ENCODE measurements at regions not wholly inside any gene's neighbourhood (a gene's known extent, or its start where the extent isn't known, plus 50 kb on each side); places are given as distances from the start of the nearest gene placed in this dataset.
"Not testable (repeated sequence)": the region's sequence is repeated elsewhere in the genome, so short reads cannot be mapped to it uniquely, and the experiment has no call there.

DNA sequence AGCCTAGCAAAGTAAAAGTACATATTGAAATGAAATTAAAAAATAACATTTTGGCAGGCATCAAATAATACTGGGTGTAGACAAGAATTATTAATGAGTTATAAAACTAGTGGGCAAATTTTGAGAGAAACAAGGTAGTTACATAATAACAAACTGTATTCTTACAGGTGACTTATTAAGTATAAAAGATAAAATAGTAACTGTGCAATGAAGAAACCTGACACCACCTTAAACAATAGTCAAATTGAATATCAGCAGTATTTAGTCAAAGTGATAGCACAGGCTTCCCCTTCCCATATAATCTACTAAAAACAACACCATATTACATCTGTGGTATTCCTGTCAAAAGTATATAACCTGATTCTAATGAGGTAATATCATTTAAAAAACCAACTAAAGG lies 1099.8 kb upstream of the CRIM1 start:
- no peak for DNase-seq

DNA sequence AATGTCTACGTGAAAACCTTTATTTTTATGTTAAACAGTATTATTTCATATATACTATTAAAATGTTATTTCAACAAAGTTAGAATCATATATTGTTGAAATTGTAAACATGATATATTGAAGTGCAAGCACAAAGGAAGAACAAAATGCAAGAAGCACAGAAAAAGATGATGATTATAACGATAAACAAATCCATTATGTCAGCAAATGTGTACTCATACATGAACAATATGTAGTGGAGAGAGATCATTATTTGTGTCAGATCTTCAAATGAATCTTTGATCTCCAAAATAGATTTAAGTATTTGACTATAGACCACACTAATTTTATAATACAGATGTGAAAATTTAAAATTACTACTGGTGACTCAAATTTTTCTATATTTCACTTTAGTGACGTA lies 1104.4 kb upstream of the CRIM1 start:
- no peak for DNase-seq

DNA sequence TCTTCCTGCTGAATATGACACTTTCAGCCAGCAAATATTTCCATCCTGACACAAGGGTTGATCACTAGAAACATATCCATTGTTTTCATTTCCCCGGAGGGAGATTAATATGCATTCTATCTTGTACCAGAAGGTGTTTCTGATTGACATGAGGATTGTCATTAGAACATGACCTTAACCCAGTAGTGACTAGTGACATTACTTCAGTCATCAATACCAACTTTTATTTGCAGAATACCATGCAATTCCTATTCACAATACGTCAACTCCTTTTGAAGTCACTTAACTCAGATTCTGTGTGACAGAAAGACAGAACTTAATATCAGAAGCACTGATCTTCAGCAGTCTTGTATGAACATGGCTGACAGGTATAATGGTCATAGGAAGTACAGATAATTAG lies 1108.9 kb upstream of the CRIM1 start:
- DNase-seq, result no peak

DNA sequence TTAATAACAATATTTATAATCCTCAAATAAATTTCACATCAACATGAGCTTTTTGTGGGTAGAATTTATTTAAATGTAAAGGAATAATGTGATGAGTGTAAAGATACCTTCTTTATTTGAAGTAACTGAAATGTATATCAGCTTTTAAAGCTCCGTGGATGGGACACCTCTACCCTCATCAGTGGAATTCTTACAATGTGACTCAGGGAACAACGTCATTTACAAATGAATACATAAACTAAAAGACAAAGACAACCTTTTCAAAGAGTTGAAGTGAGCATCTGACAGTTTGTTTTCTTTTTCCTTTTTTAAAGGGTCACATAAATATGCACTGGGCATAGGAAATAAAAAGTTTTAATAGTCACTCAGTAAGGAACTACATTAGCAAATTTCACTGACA lies 1127.0 kb upstream of the CRIM1 start:
- no peak for DNase-seq

DNA sequence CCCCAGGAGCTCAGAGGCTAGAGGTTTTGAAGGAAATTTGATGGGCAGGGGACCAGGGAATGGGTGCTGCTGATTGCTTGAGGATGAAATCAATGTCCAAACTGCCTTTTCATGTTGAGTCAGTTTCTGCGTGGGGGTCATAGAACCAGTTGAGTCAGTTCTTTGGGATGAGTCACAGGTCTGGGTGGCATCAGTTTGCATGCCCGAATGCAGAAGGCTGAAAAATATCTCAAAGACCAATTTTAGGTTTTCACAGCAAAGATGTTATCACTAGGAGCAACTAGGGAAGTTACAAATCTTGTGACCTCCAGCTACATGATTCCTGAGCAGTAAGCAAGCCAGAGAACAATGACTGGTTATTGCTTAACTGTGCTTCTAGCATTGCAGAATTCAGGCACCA lies 1135.1 kb upstream of the CRIM1 start:
- DNase-seq, result no peak

DNA sequence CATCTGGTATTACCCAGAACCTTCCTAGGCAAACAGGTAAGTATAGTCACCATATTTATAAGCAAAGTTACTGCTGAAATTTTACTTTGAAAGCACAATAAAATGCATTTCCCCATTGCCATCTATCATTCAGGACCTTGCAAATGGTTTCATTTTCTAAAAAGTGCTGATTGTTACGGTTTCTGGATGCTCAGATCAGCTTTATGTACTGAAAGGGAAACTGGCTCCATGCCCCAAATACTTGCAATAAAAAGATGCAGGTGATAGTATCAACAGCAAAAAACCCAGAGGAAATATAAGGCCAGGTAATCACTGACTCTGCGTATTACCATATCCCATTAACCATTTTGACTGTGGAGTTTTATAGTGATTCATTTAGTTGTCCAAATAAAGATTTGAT lies 1150.7 kb upstream of the CRIM1 start:
- DNase-seq, result no peak

DNA sequence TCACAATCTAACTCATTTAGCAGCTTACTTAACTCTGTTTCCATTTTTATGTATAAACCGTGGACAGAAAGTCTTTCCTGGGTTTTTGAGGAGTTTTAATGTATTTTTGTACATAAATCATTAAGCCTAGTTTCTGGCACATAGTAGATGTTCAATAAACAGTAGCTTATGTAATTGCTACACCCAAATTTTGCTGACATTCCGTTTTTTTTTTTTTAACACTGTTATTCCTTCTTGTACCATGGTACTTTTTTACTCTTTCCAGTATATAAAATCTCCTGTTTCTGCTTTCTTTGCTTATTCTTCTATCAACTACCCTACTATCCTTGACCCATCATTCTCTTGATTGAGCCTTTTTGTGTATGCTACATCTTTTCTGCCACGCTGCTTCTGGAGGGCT lies 1151.3 kb upstream of the CRIM1 start:
- DNase-seq, result no peak

DNA sequence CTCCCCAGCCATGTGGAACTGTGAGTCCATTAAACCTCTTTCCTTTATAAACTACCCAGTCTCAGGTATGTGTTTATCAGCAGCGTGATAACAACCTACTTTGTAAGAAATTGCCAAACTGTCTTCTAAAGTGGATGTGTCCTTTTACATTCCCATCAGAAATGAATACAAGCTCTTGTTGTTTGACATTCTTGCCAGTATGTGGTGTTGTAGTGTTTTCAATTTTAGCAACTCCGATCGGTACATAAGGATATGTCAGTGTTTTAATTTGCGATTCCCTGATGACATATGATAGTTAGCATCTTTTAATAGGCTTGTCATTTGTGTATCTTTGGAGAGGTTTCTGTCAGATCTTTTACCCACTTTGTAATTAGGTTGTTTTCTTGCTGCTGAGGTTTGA lies 1156.3 kb upstream of the CRIM1 start:
- no peak for DNase-seq

DNA sequence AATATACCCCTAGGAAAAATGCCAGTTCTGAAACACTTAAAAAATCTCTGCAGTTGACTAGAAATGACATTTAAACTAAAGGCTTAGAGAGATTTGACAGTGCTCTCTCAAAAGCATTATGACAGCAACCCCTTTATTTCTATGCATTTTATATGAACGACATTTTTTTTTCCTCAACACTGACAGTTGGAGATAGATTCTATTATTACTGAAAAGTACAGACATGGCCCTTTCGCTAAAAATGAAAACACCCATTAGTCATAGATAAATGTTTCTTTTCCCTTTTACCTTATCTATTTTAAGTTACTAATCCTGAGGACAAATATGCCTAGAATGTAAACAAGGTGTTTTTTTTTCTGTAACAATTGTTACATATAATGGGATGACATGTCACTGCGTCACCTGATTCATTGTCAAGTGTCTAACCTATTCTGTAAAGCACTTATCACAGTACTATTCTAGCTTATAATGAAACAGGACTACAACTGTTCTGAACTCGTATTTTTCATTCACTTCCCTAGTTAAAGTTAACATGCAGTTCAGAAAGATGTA lies 1169.6 kb upstream of the CRIM1 start:
- no peak for DNase-seq

DNA sequence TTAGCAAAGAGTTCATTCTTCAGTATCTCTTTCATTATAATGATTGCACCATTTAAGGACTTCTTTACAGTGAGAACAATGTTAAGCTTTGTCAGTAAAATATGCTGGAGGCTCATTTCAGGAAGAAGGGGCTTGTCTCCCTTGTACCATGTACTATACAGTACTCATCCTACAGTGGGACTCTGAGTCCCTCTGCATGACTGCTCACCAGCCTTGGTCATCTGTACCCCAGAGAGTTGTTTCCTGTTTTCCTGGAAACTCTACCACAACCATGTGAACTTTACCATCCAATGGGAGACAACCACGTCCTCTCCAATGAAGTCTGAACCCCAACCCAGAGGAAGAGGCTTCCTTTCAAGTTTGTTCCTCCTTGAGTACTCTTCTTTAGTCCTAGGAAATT lies 1171.1 kb upstream of the CRIM1 start:
- no peak for DNase-seq

DNA sequence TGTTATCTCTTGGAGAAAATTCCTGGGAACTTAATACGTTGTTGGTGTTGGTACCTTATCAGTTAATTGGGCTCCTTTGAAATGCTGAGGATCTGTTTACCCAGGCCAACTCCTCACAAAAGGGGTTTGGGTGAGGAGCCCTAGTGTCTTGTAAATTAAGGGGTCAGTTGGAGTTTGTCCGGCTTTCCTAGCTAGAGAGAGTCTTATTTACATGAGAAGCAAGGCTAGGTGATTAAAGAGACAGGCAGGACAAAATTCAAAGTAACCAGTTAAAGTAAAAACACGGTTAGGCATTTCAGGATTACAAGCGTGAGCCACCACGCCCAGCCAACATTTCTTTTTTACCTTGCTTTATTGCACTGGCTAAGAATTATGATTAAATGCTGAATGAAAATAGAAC lies 1178.9 kb upstream of the CRIM1 start:
- not testable (repeated sequence) for DNase-seq

DNA sequence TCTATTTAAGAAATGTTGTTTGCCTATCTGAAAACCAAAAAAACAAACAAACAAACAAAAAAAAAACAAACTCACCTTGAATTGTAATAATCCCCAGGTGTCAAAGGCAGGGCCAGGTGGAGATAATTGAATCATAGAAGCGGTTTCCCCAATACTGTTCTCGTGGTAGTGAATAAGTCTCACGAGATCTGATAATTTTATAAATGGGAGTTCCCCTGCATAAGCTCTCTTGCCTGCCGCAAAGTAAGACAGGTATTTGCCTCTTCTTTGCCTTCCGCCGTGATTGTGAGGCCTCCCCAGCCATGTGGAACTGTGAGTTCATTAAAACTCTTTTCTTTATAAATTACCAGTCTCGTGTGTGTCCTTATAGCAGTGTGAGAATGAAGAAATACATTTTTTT lies 1180.7 kb upstream of the CRIM1 start:
- no peak for DNase-seq

DNA sequence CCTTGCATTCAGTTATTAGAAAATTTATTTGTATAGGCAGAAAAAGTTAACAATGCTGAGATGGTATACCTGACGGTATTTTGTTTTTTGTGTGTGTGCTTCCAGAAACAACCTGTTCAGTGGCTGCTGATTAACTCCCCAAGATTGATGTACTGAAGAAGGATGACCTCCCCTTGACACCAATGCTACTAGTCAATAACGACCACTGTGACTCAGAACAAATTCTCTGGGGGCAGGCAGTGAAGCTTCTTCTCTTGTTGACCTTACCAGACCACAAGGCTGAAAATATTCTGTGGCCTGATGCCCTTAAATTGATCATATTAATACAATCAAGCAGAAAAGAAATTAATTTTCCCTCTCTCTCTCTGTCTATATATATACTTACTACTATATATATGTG lies 1182.9 kb upstream of the CRIM1 start:
- no peak for DNase-seq

DNA sequence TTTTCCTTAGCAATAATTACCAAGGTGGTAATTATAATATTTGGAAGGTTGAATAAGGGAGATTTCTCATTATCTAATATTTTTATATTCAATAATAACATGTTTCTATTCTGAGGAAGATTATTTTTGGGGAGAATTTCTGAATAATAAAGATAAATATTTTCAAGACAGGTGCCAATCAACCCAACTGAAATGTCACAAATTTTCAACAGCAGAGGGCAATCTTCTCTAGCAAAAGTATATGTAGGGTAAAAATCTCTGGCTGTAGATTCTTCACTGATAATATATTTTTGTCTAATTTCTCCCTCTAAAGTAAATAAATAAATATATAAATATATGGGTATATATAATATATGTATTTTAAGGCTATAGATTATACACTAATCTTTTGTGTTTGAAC lies 1187.2 kb upstream of the CRIM1 start:
- no peak for DNase-seq

DNA sequence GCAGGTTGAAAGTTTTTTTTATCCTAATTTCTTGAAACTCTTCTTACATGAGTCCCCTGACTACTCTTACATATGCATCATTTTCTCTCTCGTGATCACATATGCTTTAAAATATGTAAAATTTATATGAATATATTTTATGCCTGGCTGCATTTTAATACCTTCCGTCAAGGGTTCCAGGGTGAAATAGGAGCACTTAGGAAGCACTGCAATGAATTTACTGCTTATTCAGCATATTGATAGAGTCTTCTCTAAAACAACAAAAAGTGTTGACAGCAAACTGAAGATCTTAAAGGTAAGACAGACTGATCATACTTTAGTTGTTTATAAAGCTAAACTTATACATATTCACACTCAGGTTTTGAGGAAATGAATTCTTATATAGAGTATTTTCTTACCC lies 1191.6 kb upstream of the CRIM1 start:
- no peak for DNase-seq

DNA sequence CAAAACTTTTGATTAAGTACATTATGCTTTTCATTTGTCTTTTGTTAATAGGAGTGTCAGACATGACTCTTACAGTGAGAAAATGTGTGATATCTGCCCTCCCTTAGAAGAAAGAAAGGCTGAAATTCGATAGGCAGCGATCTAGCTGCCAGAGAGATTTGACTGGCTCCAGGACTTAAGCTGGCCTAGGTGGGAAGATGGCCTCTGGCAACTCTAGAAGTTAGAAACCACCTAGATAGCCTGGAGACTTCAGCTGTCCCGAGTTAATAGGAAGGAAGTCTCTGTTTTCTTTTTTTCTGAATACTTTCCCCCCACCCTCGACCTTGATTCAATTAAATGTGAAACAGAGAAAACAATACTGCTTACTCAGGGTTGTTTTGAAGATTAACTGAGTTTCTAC lies 1194.7 kb upstream of the CRIM1 start:
- DNase-seq, result no peak

DNA sequence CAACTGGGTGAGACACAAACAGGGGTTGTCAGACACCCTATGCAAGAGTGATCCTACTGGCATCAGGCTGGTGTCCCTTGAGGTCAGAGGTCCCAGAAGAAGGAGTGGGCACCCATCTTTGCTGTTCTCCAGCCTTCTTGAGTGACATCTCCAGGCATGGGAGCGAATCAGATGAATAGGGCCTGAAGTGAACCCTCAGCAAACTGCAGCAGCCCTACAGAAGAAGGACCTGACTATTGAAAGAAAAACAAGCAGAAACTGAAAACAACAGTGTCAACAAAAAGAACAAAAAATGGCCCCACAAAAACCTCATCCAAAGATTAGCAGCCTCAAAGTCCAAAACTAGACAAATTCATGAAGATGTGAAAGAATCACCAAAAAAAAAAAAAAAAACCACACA lies 1229.7 kb upstream of the CRIM1 start:
- DNase-seq, result no peak

DNA sequence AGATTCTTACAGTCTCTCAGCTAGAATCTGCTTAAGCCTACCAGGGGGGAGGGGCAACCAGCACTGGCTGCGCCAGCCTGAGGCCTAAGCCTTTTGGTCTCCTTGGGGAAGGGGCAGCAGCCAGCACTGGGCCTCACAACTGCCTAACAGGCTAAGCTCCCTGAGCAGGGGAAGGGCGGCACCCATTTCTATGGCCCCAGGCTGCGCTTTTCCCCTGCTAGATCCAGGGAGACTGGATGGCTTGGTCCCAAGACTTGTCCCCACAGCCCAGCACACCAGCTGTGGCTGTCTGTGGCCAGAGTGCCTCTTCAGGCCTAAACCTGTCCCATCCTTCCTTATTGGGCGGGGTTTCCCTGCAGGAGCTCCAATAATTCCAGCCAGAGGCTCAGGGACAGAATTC lies 1230.3 kb upstream of the CRIM1 start:
- no peak for DNase-seq

DNA sequence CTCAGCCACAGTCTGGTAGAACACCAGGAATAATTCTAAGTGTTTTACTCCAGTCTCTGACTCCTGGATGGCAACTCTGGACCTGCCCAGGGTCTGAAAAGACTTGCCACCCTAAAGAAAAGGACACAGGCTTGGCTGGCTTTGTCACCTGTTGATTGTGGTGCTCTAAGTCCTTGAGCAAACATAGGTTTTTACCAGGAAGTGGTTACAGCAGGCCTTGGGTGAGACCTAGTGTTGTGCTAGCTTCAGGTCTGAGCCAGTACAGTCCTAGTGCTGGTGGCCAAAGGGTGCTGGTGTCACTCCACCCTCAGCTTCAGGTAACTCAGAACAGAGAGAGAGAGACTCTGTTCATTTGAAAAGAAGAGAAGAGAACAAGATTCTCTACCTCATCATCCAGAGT lies 1239.4 kb upstream of the CRIM1 start:
- DNase-seq, result no peak

DNA sequence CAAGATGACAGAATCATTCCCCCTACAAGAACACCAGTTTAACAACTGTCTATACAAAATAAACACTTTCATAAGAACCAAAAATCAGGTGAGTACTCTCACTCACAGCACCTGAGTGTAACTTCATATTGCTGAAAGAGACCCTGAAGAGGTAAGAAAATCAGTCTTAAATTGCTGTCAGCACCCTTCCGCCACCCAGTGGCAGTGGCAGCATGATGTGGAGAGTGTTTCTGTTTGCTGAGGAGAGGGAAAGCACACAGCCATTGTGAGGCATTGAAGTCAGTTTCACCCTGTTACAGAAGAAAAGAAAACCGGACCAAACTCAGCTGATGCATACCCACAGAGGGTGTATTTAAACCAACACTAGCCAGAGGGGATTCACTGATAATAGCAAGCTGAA lies 1240.8 kb upstream of the CRIM1 start:
- DNase-seq, result no peak

DNA sequence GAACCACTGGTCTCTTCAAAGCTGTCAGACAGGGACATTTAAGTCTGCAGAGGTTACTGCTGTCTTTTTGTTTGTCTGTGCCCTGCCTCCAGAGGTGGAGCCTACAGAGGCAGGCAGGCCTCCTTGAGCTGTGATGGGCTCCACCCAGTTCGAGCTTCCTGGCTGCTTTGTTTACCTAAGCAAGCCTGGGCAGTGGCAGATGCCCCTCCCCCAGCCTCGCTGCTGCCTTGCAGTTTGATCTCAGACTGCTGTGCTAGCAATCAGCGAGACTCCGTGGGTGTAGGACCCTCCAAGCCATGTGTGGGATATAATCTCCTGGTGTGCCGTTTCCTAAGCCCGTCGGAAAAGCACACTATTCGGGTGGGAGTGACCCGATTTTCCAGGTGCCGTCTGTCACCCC lies 1243.2 kb upstream of the CRIM1 start:
- not testable (repeated sequence) for DNase-seq

DNA sequence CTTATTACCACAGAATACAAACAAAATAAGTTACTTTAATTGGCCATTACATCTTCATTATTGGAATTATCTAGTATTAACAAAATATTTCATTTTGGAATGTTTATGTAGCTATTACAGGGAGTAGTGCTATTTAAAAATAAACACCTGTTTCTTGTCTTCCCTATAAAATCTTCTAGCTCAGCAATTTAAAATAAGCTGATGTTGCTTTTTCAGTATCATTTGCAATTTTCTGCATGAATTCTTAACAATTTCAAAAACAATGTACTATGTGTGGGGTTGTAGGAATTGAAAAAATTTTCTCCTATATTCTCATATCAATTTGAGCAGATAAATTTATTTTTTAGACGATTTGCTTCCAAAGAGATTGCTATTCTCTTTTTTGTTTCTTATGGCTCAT lies 1251.3 kb upstream of the CRIM1 start:
- DNase-seq, result no peak

DNA sequence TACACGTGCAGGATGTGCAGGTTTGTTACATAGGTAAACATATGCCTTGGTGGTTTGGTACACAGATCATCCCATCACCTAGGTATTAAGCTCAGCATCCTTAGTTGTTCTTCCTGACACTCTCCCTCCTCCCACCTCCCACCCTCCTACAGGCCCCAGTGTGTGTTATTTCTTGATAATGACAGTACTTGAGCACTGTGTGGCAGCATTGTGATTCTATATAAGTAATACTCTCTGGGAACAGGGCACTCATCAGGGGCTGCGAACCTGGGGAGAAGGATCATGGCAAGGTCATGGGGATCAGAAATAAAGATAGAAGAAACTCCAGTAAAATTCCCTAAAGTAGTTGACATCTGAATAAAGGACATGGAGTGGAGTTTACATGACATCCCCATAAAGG lies 1256.2 kb upstream of the CRIM1 start:
- DNase-seq, result no peak

DNA sequence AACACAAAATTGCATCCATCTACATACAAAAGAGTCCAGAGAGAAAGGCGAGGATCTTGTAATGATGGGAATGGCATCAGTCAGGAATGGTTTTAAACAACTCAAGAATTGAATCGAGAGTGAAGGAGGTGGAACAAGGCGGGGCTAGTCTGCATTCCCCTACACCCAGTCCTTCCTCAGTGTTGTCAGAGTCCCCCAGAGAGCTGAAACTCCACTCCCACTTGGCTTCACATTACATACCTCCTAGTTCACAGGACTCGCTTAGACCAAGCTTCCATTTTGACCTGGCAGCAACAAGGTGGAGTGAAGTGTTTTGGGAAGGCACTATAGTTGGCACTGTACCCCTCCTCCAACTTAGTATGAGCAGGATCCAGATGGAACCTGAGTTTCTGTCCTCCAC lies 1273.5 kb upstream of the CRIM1 start:
- no peak for DNase-seq

DNA sequence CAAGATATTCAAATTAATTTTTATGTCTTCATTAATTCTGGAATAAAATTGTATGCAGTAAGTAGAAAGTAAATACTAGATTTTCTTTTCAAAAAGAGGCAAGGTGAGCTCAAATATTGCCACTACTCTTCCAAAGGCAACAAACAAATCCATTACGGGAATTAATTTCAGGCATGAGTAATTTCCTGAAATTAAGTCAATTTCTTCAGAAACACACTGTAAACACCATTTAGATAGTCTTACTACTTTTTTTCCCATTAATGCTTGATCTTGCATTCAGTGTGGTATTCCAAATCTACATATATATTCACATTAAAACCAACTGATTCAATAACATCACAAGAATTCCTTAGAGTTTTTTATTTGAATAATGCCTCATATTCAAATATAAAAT lies 1274.0 kb upstream of the CRIM1 start:
- no peak for DNase-seq

DNA sequence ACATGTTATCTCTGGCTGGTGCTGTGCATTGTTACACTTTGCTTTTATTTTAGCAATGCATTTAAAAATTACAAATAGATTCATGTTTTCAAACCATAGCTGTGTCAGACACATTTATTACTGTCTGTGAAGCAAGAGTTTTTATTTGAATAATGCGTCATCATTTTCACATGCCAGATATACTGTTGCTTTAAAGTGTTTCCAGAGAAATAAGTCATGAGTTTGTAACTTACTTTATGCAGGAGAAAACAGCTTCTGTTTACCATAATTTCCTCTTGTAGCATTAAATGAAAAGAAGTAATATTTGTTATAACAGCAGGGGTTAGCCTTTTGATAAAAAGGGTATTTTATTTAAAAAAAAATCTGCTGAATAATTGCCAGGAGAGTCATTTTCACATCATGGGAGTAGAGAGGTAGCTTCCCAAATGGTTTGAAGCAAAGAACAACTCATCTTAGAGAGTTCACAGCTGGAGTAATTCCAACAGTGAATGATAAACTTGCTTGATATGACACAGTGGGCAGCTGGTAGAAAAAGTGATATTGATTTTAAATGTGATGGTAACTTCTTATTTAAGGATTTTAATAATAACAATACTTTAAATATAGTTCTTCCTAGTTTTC lies 1274.5 kb upstream of the CRIM1 start:
- no peak for DNase-seq

All from right hindlimb (tissue), 1 donor.